Upper lobe of left lung (tissue), 4 donors: ENCODE measurements at regions not wholly inside any gene's neighbourhood (a gene's known extent, or its start where the extent isn't known, plus 50 kb on each side); places are given as distances from the start of the nearest gene placed in this dataset.

Source experiments
- CTCF ChIP-seq, 6 experiments: fragments of 450-650 bp in 4 of 6; fragments of 200-600 bp in 2 of 6; sonication (generic) in 2 of 6; IDR thresholded peaks; one replicate each; pipeline ENCODE4 v1.5.1; 2016 to 2019; ENCODE audit warnings: antibody characterized with exemption in 6 of 6
- EP300 ChIP-seq, 4 donors: sonication (generic); formaldehyde crosslinking; IDR thresholded peaks; one replicate each; pipeline ENCODE4 v1.5.1; 2017; ENCODE audit warnings: antibody characterized with exemption in 4 of 4, control low read depth in 2 of 4
- POLR2A ChIP-seq, 4 donors: fragments of 450-650 bp; IDR thresholded peaks; one replicate each; pipeline ENCODE4 v1.5.1; 2016 to 2017; ENCODE audit warnings: antibody characterized with exemption in 4 of 4, mild to moderate bottlenecking in 2 of 4
- POLR2AphosphoS5 ChIP-seq, 2 donors: sonication (generic); formaldehyde crosslinking; IDR thresholded peaks; one replicate each; pipeline ENCODE4 v1.5.1; 2017; ENCODE audit warnings: antibody characterized with exemption in 2 of 2

- TF ChIP-seq CTCF (IDR thresholded peaks at IDR 0.05), result no peak
- TF ChIP-seq POLR2AphosphoS5 (IDR thresholded peaks at IDR 0.05), result no peak
- no peak for TF ChIP-seq POLR2A (IDR thresholded peaks at IDR 0.05)
- no peak for TF ChIP-seq EP300 (IDR thresholded peaks at IDR 0.05)
Observed at GRCh38 chr7:35355199-35355598, 101.3 kb upstream of the TBX20 start.
